Ovary (tissue), 7 donors: ENCODE measurements at regions not wholly inside any gene's neighbourhood (a gene's known extent, or its start where the extent isn't known, plus 50 kb on each side); places are given as distances from the start of the nearest gene placed in this dataset.

ENCODE experiments used
- DNase-seq, 5 donors: peaks; one replicate each; pipeline ENCODE4 v3.0.0-alpha.2; 2019 to 2020
- H3K27ac ChIP-seq, 2 donors: fragments of 200-600 bp; one replicate each; pipeline versions ENCODE4 v1.5.1 to v1.8.0; 2019 to 2022
- H3K27me3 ChIP-seq: fragments of 200-600 bp; one replicate; pipeline ENCODE4 v1.8.0; 2022
- H3K36me3 ChIP-seq: fragments of 200-600 bp; sonication (generic); one replicate; pipeline ENCODE4 v1.5.1; 2019
- H3K4me1 ChIP-seq: one replicate; pipeline ENCODE4 v1.8.1; 2013; ENCODE audit warnings: mild to moderate bottlenecking, moderate library complexity; ENCODE audit not compliant: insufficient read depth
- H3K4me3 ChIP-seq: fragments of 200-600 bp; sonication (generic); one replicate; pipeline ENCODE4 v1.5.1; 2017
- H3K9me3 ChIP-seq, 2 donors: fragments of 200-600 bp in 1 of 2; sonication (generic) in 1 of 2; one replicate each; pipeline versions ENCODE4 v1.5.1 to v1.8.1; 2013 to 2019; ENCODE audit warnings: mild to moderate bottlenecking in 1 of 2, moderate library complexity in 1 of 2
- EP300 ChIP-seq: sonication (generic); formaldehyde crosslinking; IDR thresholded peaks from one replicate; pipeline ENCODE4 v1.6.1; 2017; ENCODE audit warnings: antibody characterized with exemption
- POLR2A ChIP-seq: fragments of 450-650 bp; IDR thresholded peaks from one replicate; pipeline ENCODE4 v1.6.1; 2017; ENCODE audit warnings: antibody characterized with exemption, mild to moderate bottlenecking, moderate library complexity
- WGBS, 3 donors: extraction: QIAGEN DNeasy Blood & Tissue Kit in 1 of 3; methylation state at CpG; one replicate each; pipeline versions ENCODE4 v1.1.5 to v1.1.7; 2013 to 2017; 5-methylcytosine and 5-hydroxymethylcytosine counted together
- intact Hi-C, 4 donors: fragments of 100-400 bp; cut with DNase I; formaldehyde crosslinking; loops; one replicate each; pipeline versions ENCODE4 v1.11.0 to v1.15.1; 2022 to 2023
- TF ChIP-seq, protein P1 (sequence below), 3 donors: fragments of 450-650 bp in 2 of 3; fragments of 200-600 bp in 1 of 3; IDR thresholded peaks; one replicate each; pipeline versions ENCODE4 v1.5.1 to v1.8.0; 2016 to 2022; ENCODE audit warnings: antibody characterized with exemption in 3 of 3, mild to moderate bottlenecking in 1 of 3
- donor health status: DM: no; HTN: no; CAD: no; lungs with moderate emphysema.
- donor health status: DM: no; HTN: no; CAD: no.
- donor health status: Bipolar disorder and iron deficiency.
- donor health status: DM: no; HTN: no; CAD: no.
- donor health status: DM: yes; HTN: yes; CAD: no.

DNA sequence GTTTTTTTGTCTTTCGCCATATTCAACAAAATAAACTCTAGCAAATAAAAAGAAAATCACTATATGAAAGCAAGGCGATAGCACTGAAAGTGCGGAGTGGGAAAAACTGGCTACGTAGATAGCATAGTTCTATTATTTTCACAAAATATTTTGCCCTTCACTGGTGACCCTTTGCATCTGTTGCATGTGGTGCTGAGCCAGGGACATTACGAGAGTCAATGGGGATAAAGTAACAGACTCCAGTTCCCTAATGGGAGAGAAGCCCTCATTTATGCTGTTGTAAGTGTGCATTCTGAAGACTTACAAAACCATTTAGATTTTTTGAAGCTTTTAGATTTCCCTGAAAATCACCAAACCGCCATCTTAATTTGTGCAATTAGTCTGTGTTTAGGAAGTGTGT lies 501.6 kb downstream of the PPARGC1A start:
- DNase-seq = no peak
- intact Hi-C loops = no loop called here
- Histone ChIP-seq H3K9me3 (no peaks in the 10 kb centered on the region), H3K27me3 (no peaks in the 10 kb centered on the region), H3K36me3 (no peaks in the 10 kb centered on the region), H3K4me3 (no peak overlapping the region), H3K27ac (no peak overlapping the region), H3K4me1 (peaks cover 2% of the 10 kb centered on the region)
- TF ChIP-seq, protein P1, sequence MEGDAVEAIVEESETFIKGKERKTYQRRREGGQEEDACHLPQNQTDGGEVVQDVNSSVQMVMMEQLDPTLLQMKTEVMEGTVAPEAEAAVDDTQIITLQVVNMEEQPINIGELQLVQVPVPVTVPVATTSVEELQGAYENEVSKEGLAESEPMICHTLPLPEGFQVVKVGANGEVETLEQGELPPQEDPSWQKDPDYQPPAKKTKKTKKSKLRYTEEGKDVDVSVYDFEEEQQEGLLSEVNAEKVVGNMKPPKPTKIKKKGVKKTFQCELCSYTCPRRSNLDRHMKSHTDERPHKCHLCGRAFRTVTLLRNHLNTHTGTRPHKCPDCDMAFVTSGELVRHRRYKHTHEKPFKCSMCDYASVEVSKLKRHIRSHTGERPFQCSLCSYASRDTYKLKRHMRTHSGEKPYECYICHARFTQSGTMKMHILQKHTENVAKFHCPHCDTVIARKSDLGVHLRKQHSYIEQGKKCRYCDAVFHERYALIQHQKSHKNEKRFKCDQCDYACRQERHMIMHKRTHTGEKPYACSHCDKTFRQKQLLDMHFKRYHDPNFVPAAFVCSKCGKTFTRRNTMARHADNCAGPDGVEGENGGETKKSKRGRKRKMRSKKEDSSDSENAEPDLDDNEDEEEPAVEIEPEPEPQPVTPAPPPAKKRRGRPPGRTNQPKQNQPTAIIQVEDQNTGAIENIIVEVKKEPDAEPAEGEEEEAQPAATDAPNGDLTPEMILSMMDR (IDR thresholded peaks at IDR 0.05) = no peak
- TF ChIP-seq POLR2A (no peak), EP300 (no peak)
- WGBS, 3 donors = 11 to 42% (median 16%) methylated on average over 6 of the region's 6 CpGs

DNA sequence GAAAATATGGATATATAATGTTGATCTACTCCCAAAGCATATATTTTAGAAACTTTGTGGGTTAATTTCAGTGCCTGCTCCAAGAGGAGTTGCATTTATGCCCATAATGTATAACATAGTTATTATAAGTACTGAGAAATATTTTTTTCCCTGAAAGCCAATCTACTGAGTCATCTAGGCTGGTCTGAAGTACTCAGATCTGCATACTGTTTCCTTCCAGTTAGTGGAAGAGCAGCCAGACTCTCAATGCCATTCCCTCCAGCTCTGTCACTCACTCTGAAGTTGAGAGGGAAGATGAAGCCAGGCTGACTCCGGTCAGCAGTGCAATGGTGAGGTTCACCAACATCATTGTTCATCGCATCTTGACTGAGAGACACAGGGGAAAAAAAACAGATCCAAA lies 505.1 kb downstream of the PPARGC1A start:
- no peaks in the 10 kb centered on the region for H3K36me3 ChIP-seq
- intact Hi-C loops = no loop called here
- H3K27ac ChIP-seq = no peak overlapping the region
- no peaks in the 10 kb centered on the region for H3K9me3 ChIP-seq
- peaks cover 2% of the 10 kb centered on the region for H3K4me1 ChIP-seq
- no peak for DNase-seq
- WGBS, 3 donors = 95 to 99% (median 97%) methylated on average over 2 of the region's 2 CpGs
- no peak overlapping the region for H3K4me3 ChIP-seq
- TF ChIP-seq POLR2A (no peak), EP300 (no peak)
- TF ChIP-seq, protein P1 (IDR thresholded peaks at IDR 0.05) = no peak
- H3K27me3 ChIP-seq = no peaks in the 10 kb centered on the region

DNA sequence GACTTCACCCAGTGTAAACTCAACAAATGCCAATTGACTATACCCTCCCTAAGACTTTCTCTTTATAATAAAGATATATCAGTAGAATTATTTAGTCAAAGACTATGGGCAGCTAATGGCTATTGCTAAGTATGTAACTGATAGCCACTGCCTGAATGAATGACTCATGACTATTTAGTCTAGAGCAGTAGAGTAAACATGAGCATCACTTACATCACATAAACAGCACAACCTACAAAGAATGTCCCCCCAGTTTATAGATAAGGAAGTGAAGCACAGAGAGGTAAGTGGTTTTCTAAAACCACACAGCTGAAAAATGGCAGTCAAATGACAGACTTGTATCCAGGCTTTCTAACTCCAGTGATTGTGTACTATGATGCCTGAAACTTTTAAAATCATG lies 507.0 kb downstream of the PPARGC1A start:
- no peak for DNase-seq
- Histone ChIP-seq H3K4me3 (no peak overlapping the region), H3K9me3 (no peaks in the 10 kb centered on the region), H3K27me3 (no peaks in the 10 kb centered on the region), H3K27ac (no peak overlapping the region), H3K4me1 (no peaks in the 10 kb centered on the region), H3K36me3 (no peaks in the 10 kb centered on the region)
- TF ChIP-seq EP300 (no peak), POLR2A (no peak)
- TF ChIP-seq, protein P1 (IDR thresholded peaks at IDR 0.05) = no peak
- intact Hi-C loops = no loop called here

DNA sequence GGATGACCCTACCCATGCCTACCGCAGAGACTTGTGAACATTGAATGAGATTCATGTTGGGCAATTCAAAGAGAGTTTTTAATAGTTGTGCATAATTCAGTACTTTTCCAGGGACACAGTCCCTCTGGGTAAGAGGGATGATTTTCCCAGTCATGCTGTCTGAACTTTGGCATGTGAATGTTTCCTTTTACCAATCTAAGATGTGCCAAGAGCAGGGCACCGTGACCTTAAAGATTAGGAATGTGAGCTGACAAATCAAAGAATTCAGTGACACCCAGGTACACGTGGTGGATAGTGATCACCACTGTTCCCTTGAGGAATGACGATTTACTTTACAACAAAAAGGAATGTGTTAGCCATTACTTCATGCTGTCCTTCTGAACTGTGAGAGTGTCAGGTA lies 515.6 kb downstream of the PPARGC1A start:
- Histone ChIP-seq H3K4me1 (no peaks in the 10 kb centered on the region), H3K9me3 (no peaks in the 10 kb centered on the region), H3K27me3 (no peaks in the 10 kb centered on the region), H3K36me3 (no peaks in the 10 kb centered on the region), H3K4me3 (no peak overlapping the region), H3K27ac (no peak overlapping the region)
- no peak for DNase-seq
- intact Hi-C loops = no loop called here
- TF ChIP-seq, protein P1 (IDR thresholded peaks at IDR 0.05) = no peak
- TF ChIP-seq EP300 (no peak), POLR2A (no peak)
- WGBS, 3 donors = 62 to 67% (median 62%) methylated on average over 4 of the region's 4 CpGs

DNA sequence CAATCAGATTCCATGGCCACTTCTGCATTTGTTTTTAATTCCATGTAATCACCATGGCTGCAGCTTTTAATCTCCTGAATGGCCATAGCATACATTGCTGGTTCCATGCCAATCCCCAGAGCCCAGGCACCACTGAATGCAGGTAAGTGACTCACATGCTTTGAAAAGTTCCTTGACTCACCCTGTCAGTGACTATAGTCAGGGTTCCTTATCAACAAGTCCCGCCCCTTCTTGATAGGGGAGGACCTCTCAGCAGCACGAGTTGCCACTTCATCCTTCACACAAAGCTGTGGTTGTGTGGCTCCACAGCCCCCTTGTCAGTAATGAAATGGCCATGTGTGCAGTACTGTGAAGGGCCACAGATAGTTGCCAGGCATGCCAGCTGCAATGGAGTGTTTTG lies 516.6 kb downstream of the PPARGC1A start:
- TF ChIP-seq EP300 (no peak), POLR2A (no peak)
- TF ChIP-seq, protein P1 (IDR thresholded peaks at IDR 0.05) = no peak
- Histone ChIP-seq H3K4me3 (no peak overlapping the region), H3K9me3 (no peaks in the 10 kb centered on the region), H3K27ac (no peak overlapping the region), H3K4me1 (no peaks in the 10 kb centered on the region), H3K36me3 (no peaks in the 10 kb centered on the region), H3K27me3 (no peaks in the 10 kb centered on the region)
- intact Hi-C loops = no loop called here
- DNase-seq = no peak
- 43 to 53% (median 45%) methylated on average over 2 of the region's 2 CpGs for WGBS, 3 donors
